ENCODE measurements at regions not wholly inside any gene's neighbourhood (a gene's known extent, or its start where the extent isn't known, plus 50 kb on each side); places are given as distances from the start of the nearest gene placed in this dataset.
A peak's percentile ranks its signal among the peaks of the same experiment; 100 is the strongest.
"Not testable (repeated sequence)": the region's sequence is repeated elsewhere in the genome, so short reads cannot be mapped to it uniquely, and the experiment has no call there.

- DNase-seq: peak; percentile 3
Observed at GRCh38 chr10:62498271-62498670, 124.1 kb downstream of the ZNF365 start.

- not testable (repeated sequence) for DNase-seq
Observed at GRCh38 chr10:62500116-62500515, 125.9 kb downstream of the ZNF365 start.

- no peak for DNase-seq
Observed at GRCh38 chr10:62501547-62501946, 127.4 kb downstream of the ZNF365 start.

GRCh38 chr10:62502995-62503613 is 128.9 kb downstream of the ZNF365 start:
- DNase-seq: no peak

GRCh38 chr10:62503872-62504271 is 129.7 kb downstream of the ZNF365 start:
- no peak for DNase-seq

GRCh38 chr10:62506371-62506770 is 132.2 kb downstream of the ZNF365 start:
- DNase-seq: no peak

- DNase-seq: no peak
Observed at GRCh38 chr10:62511238-62511637, 137.1 kb downstream of the ZNF365 start.

- DNase-seq: no peak
Observed at GRCh38 chr10:62511656-62512055, 137.5 kb downstream of the ZNF365 start.

- DNase-seq: no peak
Observed at GRCh38 chr10:62512732-62513475, 138.7 kb downstream of the ZNF365 start.

- DNase-seq: no peak
Observed at GRCh38 chr10:62514079-62514693, 140.0 kb downstream of the ZNF365 start.

GRCh38 chr10:62517252-62517651 is 143.1 kb downstream of the ZNF365 start:
- DNase-seq: no peak

GRCh38 chr10:62527019-62527827 is 153.1 kb downstream of the ZNF365 start:
- no peak for DNase-seq

- DNase-seq: no peak
Observed at GRCh38 chr10:62528441-62528840, 154.3 kb downstream of the ZNF365 start.

GRCh38 chr10:62529396-62529795 is 155.2 kb downstream of the ZNF365 start:
- DNase-seq: no peak

- DNase-seq: no peak
Observed at GRCh38 chr10:62534031-62534430, 159.9 kb downstream of the ZNF365 start.

GRCh38 chr10:62538606-62539005 is 164.4 kb downstream of the ZNF365 start:
- no peak for DNase-seq

GRCh38 chr10:62540389-62540788 is 166.2 kb downstream of the ZNF365 start:
- DNase-seq: no peak

GRCh38 chr10:62541811-62542210 is 167.6 kb downstream of the ZNF365 start:
- no peak for DNase-seq

- no peak for DNase-seq
Observed at GRCh38 chr10:62543571-62544355, 169.6 kb downstream of the ZNF365 start.

- no peak for DNase-seq
Observed at GRCh38 chr10:62545160-62546066, 171.2 kb downstream of the ZNF365 start.

GRCh38 chr10:62548686-62549085 is 174.5 kb downstream of the ZNF365 start:
- no peak for DNase-seq
